ENCODE measurements at regions not wholly inside any gene's neighbourhood (a gene's known extent, or its start where the extent isn't known, plus 50 kb on each side); places are given as distances from the start of the nearest gene placed in this dataset.

- Histone ChIP-seq H3K9me3 (no peaks in the 10 kb centered on the region), H3K4me2 (no peak overlapping the region), H3K4me3 (no peak overlapping the region), H3K27ac (no peak overlapping the region), H3K4me1 (no peaks in the 10 kb centered on the region)
- 3% methylated on average over 5 of the region's 5 CpGs for WGBS (ENCODE audit: missing lambda C conversion rate)
- DNase-seq (ENCODE audit: low read depth in 1 of 2, low spot score in 1 of 2) = no peak
- TF ChIP-seq HOXA7 (CRISPR knock-in tag; IDR thresholded peaks at IDR 0.05) (no peak), CHD2 (IDR thresholded peaks at IDR 0.05; ENCODE audit: low read length, partially characterized antibody) (no peak), CTCF (IDR thresholded peaks at IDR 0.05) (no peak), PBX3 (IDR thresholded peaks at IDR 0.05) (no peak), MAX (IDR thresholded peaks at IDR 0.05) (no peak), ELK1 (IDR thresholded peaks at IDR 0.05; ENCODE audit: low read depth, low read length) (no peak), MAZ (IDR thresholded peaks at IDR 0.05; ENCODE audit: borderline replicate concordance, low read depth, low read length) (no peak), JUN (IDR thresholded peaks at IDR 0.05) (no peak), GATA3 (IDR thresholded peaks at IDR 0.05; ENCODE audit: borderline replicate concordance) (no peak), EHMT2 (IDR thresholded peaks at IDR 0.05; ENCODE audit: low read depth) (no peak), ZNF302 (CRISPR knock-in tag; IDR thresholded peaks at IDR 0.05) (no peak), CBX8 (IDR thresholded peaks at IDR 0.05) (no peak), BHLHE40 (IDR thresholded peaks at IDR 0.05; ENCODE audit: low read depth, low read length) (no peak), NR3C1 (IDR thresholded peaks at IDR 0.05) (no peak), TFCP2L1 (CRISPR knock-in tag; IDR thresholded peaks at IDR 0.05) (no peak)
- ChIA-PET CTCF (interaction anchor here (0.6 kb wide), 1 partner anchor 520 kb away, joined by 3 read pairs; no protein-coding TSS in a partner anchor), POLR2A (no interaction called here)
- ATAC-seq = no peak
- no peak for FAIRE-seq
Observed at GRCh38 chr13:70622796-70623195, 514.5 kb upstream of the KLHL1 start.

GRCh38 chr13:70619936-70620335 is 511.7 kb upstream of the KLHL1 start:
- CTCF ChIA-PET = no interaction called here
- Histone ChIP-seq H3K4me3 (no peak overlapping the region), H3K9me3 (no peaks in the 10 kb centered on the region), H3K27ac (no peak overlapping the region), H3K4me1 (no peaks in the 10 kb centered on the region), H3K4me2 (no peak overlapping the region)
- FAIRE-seq (no peak), DNase-seq (ENCODE audit: low read depth in 1 of 2, low spot score in 1 of 2) (no peak), ATAC-seq (no peak)
- 11% methylated on average over 2 of the region's 2 CpGs for WGBS (ENCODE audit: missing lambda C conversion rate)
- POLR2A ChIA-PET = no interaction called here
- TF ChIP-seq HES2 (IDR thresholded peaks at IDR 0.05) (no peak), CBX2 (IDR thresholded peaks at IDR 0.05; ENCODE audit: borderline replicate concordance, low read depth) (no peak), NFE2L2 (conservative IDR thresholded peaks at IDR 0.05; ENCODE audit: low read length) (no peak), JUN (IDR thresholded peaks at IDR 0.05) (no peak), GATA3 (IDR thresholded peaks at IDR 0.05; ENCODE audit: borderline replicate concordance) (no peak), SMC3 (IDR thresholded peaks at IDR 0.05) (no peak), HOXA7 (CRISPR knock-in tag; IDR thresholded peaks at IDR 0.05) (no peak), MAX (IDR thresholded peaks at IDR 0.05) (no peak), RARB (CRISPR knock-in tag; IDR thresholded peaks at IDR 0.05) (no peak), HOXB5 (CRISPR knock-in tag; IDR thresholded peaks at IDR 0.05) (no peak), CTCF (IDR thresholded peaks at IDR 0.05) (no peak), CEBPB (IDR thresholded peaks at IDR 0.05) (no peak)
